ENCODE measurements at regions not wholly inside any gene's neighbourhood (a gene's known extent, or its start where the extent isn't known, plus 50 kb on each side); places are given as distances from the start of the nearest gene placed in this dataset.
"Not testable (repeated sequence)": the region's sequence is repeated elsewhere in the genome, so short reads cannot be mapped to it uniquely, and the experiment has no call there.

DNA sequence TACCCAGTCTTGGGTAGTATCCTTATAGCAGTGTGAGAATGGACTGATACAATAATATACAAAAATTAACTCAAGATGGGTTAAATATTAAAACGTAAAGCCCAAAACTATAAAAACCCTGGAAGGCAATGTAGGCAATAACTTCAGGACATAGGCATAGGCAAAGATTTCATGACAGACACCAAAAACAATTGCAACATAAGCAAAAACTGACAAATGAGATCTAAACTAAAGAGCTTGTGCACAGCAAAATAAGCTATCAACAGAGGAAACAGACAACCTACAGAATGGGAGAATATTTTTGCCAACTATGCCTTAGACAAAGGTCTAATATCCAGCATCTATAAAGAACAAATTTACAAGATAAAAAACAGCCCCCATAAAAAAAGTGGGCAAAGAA lies 204.8 kb upstream of the CCDC54 start:
- no peaks in the 10 kb centered on the region for H3K27me3 ChIP-seq (ENCODE audit: control insufficient read depth in 2 of 2, insufficient read depth in 2 of 2, low read length in 2 of 2)
- H3K36me3 ChIP-seq (ENCODE audit: control insufficient read depth in 2 of 2, insufficient read depth in 2 of 2, low read length in 2 of 2): no peaks in the 10 kb centered on the region
- no peak overlapping the region for H3K4me3 ChIP-seq (ENCODE audit: low read length in 2 of 2)
- H3K9ac ChIP-seq (ENCODE audit: low read depth in 1 of 2, low read length in 2 of 2): no peak overlapping the region
- no peaks in the 10 kb centered on the region for H3K4me1 ChIP-seq (ENCODE audit: control insufficient read depth in 2 of 2, insufficient read depth in 2 of 2, low read length in 2 of 2)
- no peaks in the 10 kb centered on the region for H3K9me3 ChIP-seq (ENCODE audit: control insufficient read depth in 2 of 2, low read length in 2 of 2)
- H3K27ac ChIP-seq (ENCODE audit: low read depth in 2 of 2, low read length in 2 of 2): no peak overlapping the region

DNA sequence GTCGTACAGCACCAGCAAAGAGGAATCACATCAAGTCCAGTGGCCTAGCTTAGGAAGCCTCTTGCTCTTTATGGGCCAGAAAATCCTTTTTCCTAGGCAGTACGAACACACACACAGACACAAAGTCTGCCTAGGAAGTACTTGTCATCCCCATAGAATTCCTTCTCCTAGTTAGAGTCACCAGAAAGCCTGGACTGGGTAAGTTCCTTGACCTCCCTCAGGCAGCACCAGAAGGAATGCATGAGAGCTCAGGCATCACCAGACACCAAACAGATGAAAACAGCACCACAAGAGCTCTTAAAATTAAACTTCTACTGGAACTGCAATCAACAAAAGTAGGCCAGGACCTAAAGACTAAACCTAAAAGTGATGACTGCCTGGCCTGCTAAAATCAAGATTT lies 192.9 kb upstream of the CCDC54 start:
- H3K27ac ChIP-seq (ENCODE audit: low read depth in 2 of 2, low read length in 2 of 2): no peak overlapping the region
- no peaks in the 10 kb centered on the region for H3K4me1 ChIP-seq (ENCODE audit: control insufficient read depth in 2 of 2, insufficient read depth in 2 of 2, low read length in 2 of 2)
- no peak overlapping the region for H3K9ac ChIP-seq (ENCODE audit: low read depth in 1 of 2, low read length in 2 of 2)
- no peaks in the 10 kb centered on the region for H3K27me3 ChIP-seq (ENCODE audit: control insufficient read depth in 2 of 2, insufficient read depth in 2 of 2, low read length in 2 of 2)
- H3K36me3 ChIP-seq (ENCODE audit: control insufficient read depth in 2 of 2, insufficient read depth in 2 of 2, low read length in 2 of 2): no peaks in the 10 kb centered on the region
- H3K4me3 ChIP-seq (ENCODE audit: low read length in 2 of 2): no peak overlapping the region
- no peaks in the 10 kb centered on the region for H3K9me3 ChIP-seq (ENCODE audit: control insufficient read depth in 2 of 2, low read length in 2 of 2)

DNA sequence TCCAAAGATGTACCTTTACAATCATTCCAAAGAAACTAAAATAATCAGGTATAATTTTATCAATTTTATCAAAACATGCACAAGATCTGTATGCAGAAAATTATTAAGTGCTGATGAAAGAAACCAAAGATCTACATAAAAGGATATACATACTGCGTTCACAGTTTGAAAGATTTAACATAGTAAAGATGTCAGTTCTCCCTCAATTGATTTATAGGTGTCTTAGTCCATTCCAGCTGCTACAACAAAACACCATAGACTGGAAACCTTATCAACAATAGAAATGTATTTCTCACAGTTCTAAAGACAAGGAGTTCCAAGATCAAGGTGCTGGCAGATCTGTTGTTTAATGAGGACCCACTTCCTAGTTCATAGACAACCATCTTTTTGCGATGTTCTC lies 189.0 kb upstream of the CCDC54 start:
- H3K9me3 ChIP-seq (ENCODE audit: control insufficient read depth in 2 of 2, low read length in 2 of 2): no peaks in the 10 kb centered on the region
- H3K4me1 ChIP-seq (ENCODE audit: control insufficient read depth in 2 of 2, insufficient read depth in 2 of 2, low read length in 2 of 2): no peaks in the 10 kb centered on the region
- no peaks in the 10 kb centered on the region for H3K27me3 ChIP-seq (ENCODE audit: control insufficient read depth in 2 of 2, insufficient read depth in 2 of 2, low read length in 2 of 2)
- H3K36me3 ChIP-seq (ENCODE audit: control insufficient read depth in 2 of 2, insufficient read depth in 2 of 2, low read length in 2 of 2): no peaks in the 10 kb centered on the region
- H3K9ac ChIP-seq (ENCODE audit: low read depth in 1 of 2, low read length in 2 of 2): no peak overlapping the region
- H3K4me3 ChIP-seq (ENCODE audit: low read length in 2 of 2): no peak overlapping the region
- no peak overlapping the region for H3K27ac ChIP-seq (ENCODE audit: low read depth in 2 of 2, low read length in 2 of 2)

DNA sequence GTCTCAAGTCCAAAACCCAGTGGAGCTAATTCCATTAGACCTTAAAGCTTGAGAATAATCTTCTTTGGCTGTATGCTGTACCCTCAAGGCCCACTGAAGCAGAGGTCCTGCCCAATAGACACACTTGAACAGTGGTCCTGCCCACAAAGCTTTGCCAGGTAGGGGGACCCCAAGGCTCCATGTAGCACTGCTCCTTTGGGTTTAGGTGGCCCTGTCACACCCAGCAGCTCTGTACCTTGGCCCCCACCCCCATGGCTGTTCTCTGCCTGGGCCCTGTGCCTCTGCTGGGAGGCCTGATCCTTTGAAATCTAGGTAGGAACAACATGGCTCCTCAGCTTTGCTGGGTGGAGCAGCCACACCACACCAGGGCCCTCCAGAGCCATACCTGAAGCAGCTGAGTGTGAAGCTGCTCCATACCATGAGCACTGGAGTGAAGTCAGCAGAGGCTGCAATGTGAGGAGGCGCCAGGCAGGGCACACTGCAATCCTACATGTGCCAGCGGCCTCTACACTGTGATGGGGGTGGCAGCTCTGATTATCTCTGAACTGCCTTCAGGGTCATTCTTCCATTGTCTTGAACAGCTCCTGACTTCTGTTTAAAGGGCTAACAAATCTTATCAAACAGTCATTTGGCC lies 188.0 kb upstream of the CCDC54 start:
- no peaks in the 10 kb centered on the region for H3K27me3 ChIP-seq (ENCODE audit: control insufficient read depth in 2 of 2, insufficient read depth in 2 of 2, low read length in 2 of 2)
- no peaks in the 10 kb centered on the region for H3K36me3 ChIP-seq (ENCODE audit: control insufficient read depth in 2 of 2, insufficient read depth in 2 of 2, low read length in 2 of 2)
- no peak overlapping the region for H3K4me3 ChIP-seq (ENCODE audit: low read length in 2 of 2)
- no peak overlapping the region for H3K27ac ChIP-seq (ENCODE audit: low read depth in 2 of 2, low read length in 2 of 2)
- H3K9ac ChIP-seq (ENCODE audit: low read depth in 1 of 2, low read length in 2 of 2): no peak overlapping the region
- H3K9me3 ChIP-seq (ENCODE audit: control insufficient read depth in 2 of 2, low read length in 2 of 2): no peaks in the 10 kb centered on the region
- no peaks in the 10 kb centered on the region for H3K4me1 ChIP-seq (ENCODE audit: control insufficient read depth in 2 of 2, insufficient read depth in 2 of 2, low read length in 2 of 2)

DNA sequence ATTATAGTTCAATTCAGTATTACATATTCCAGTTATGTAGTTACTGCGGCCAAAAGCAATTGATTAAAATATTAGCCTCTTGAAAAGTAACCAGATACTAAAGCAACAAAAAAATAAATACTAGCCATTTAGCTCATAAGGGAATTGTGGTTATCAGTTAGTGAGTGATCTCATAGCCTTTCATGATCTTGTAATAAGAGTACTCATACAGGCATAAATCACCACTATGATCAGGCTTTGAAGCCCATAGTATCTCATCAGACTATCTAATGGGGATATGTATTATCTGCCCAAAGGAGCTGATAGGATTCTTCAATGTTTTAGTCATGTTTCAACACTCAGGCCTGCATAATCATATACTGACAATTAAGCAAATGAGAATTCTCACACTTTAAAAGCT lies 184.1 kb upstream of the CCDC54 start:
- H3K36me3 ChIP-seq (ENCODE audit: control insufficient read depth in 2 of 2, insufficient read depth in 2 of 2, low read length in 2 of 2): no peaks in the 10 kb centered on the region
- H3K27me3 ChIP-seq (ENCODE audit: control insufficient read depth in 2 of 2, insufficient read depth in 2 of 2, low read length in 2 of 2): no peaks in the 10 kb centered on the region
- no peaks in the 10 kb centered on the region for H3K4me1 ChIP-seq (ENCODE audit: control insufficient read depth in 2 of 2, insufficient read depth in 2 of 2, low read length in 2 of 2)
- H3K9me3 ChIP-seq (ENCODE audit: control insufficient read depth in 2 of 2, low read length in 2 of 2): no peaks in the 10 kb centered on the region
- no peak overlapping the region for H3K4me3 ChIP-seq (ENCODE audit: low read length in 2 of 2)
- H3K9ac ChIP-seq (ENCODE audit: low read depth in 1 of 2, low read length in 2 of 2): no peak overlapping the region
- H3K27ac ChIP-seq (ENCODE audit: low read depth in 2 of 2, low read length in 2 of 2): no peak overlapping the region

DNA sequence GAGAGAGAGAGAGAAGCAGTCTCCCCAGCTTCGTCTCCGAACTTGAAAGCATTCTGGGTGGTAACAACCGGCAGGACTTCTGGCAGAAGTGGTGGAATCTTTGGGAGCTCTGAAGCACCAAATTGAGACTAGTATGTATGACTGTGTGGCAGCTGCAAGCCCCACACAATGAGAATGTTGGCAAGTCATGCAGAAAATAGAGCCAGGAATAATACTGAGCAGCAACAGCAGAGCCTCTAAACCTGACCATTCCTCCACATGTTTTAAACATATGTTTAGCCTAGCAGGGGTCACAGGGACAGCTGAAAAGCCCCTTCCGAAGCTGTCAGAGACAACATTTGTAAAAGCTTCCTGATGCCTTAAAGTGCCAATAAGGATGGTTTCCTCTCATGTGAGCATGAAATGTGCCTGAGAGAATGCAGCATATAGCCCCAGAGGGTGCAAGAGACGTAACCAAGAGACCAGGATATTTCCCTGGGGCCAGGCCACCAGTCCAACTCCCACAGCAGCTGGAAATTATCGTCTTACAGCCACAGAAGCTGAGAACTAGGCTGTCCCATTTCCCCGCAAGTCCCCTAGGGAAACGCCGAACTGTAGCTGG lies 178.6 kb upstream of the CCDC54 start:
- Histone ChIP-seq H3K9ac (ENCODE audit: low read depth in 1 of 2, low read length in 2 of 2) (no peak overlapping the region), H3K4me1 (ENCODE audit: control insufficient read depth in 2 of 2, insufficient read depth in 2 of 2, low read length in 2 of 2) (no peaks in the 10 kb centered on the region), H3K36me3 (ENCODE audit: control insufficient read depth in 2 of 2, insufficient read depth in 2 of 2, low read length in 2 of 2) (no peaks in the 10 kb centered on the region), H3K9me3 (ENCODE audit: control insufficient read depth in 2 of 2, low read length in 2 of 2) (no peaks in the 10 kb centered on the region), H3K27ac (ENCODE audit: low read depth in 2 of 2, low read length in 2 of 2) (no peak overlapping the region), H3K27me3 (ENCODE audit: control insufficient read depth in 2 of 2, insufficient read depth in 2 of 2, low read length in 2 of 2) (no peaks in the 10 kb centered on the region), H3K4me3 (ENCODE audit: low read length in 2 of 2) (no peak overlapping the region)

DNA sequence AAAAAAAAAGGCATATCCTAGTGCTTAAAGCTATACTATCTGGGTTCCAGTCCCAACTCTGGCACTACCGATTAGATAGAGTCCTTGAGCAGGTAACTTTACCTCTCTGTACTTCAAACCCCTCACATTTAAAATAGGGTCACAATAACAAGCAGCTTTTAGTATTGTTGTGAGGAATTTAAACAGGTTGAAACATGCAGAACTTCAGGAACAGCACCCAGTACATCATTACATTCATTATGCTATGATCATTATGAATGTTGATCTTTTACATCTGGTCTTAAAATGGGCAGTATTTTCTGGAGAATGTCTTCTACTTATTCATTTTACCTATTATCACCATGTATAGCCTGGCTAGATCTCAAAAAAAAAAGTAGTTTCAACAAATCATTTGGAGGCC lies 176.1 kb upstream of the CCDC54 start:
- Histone ChIP-seq H3K27ac (ENCODE audit: low read depth in 2 of 2, low read length in 2 of 2) (no peak overlapping the region), H3K9ac (ENCODE audit: low read depth in 1 of 2, low read length in 2 of 2) (no peak overlapping the region), H3K9me3 (ENCODE audit: control insufficient read depth in 2 of 2, low read length in 2 of 2) (no peaks in the 10 kb centered on the region), H3K4me1 (ENCODE audit: control insufficient read depth in 2 of 2, insufficient read depth in 2 of 2, low read length in 2 of 2) (no peaks in the 10 kb centered on the region), H3K36me3 (ENCODE audit: control insufficient read depth in 2 of 2, insufficient read depth in 2 of 2, low read length in 2 of 2) (no peaks in the 10 kb centered on the region), H3K27me3 (ENCODE audit: control insufficient read depth in 2 of 2, insufficient read depth in 2 of 2, low read length in 2 of 2) (no peaks in the 10 kb centered on the region), H3K4me3 (ENCODE audit: low read length in 2 of 2) (no peak overlapping the region)

DNA sequence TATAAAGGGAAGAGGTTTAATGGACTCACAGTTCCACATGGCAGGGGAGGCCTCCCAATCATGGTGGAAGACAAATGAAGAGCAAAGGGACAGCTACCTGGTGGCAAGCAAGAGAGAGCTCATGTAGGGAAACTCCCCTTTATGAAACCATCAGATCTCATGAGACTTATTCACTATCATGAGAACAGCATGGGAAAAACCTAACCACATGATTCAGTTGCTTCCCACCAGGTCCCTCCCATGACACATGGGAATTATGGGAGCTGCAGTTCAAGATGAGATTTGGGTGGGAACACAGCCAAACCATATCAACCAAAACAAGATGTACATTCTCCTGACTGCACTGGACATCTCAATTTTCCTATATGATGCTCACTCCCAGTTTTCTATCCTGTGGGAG lies 174.4 kb upstream of the CCDC54 start:
- H3K4me1 ChIP-seq (ENCODE audit: control insufficient read depth in 2 of 2, insufficient read depth in 2 of 2, low read length in 2 of 2); H3K27me3 ChIP-seq (ENCODE audit: control insufficient read depth in 2 of 2, insufficient read depth in 2 of 2, low read length in 2 of 2); H3K36me3 ChIP-seq (ENCODE audit: control insufficient read depth in 2 of 2, insufficient read depth in 2 of 2, low read length in 2 of 2); H3K4me3 ChIP-seq (ENCODE audit: low read length in 2 of 2); H3K9me3 ChIP-seq (ENCODE audit: control insufficient read depth in 2 of 2, low read length in 2 of 2); H3K9ac ChIP-seq (ENCODE audit: low read depth in 1 of 2, low read length in 2 of 2); H3K27ac ChIP-seq (ENCODE audit: low read depth in 2 of 2, low read length in 2 of 2): not testable (repeated sequence)

DNA sequence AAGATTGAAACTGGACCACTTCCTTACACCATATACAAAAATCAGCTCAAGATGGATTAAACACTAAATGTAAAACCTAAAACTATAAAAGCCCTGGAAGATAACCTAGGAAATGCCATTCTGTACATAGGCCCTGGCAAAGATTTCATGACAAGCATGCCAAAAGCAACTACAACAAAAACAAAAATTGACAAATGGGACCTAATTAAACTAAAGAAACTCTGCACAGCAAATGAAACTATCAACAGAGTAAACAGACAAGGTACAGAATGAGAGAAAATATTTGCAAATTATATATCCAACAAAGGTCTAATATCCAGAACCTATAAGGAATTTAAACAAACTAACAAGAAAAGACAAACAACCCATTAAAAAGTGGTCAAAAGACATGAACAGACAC lies 173.1 kb upstream of the CCDC54 start:
- Histone ChIP-seq H3K4me3 (ENCODE audit: low read length in 2 of 2) (no peak overlapping the region), H3K36me3 (ENCODE audit: control insufficient read depth in 2 of 2, insufficient read depth in 2 of 2, low read length in 2 of 2) (no peaks in the 10 kb centered on the region), H3K4me1 (ENCODE audit: control insufficient read depth in 2 of 2, insufficient read depth in 2 of 2, low read length in 2 of 2) (peaks cover 0 to under 1% of the 10 kb centered on the region in 2 donors), H3K9me3 (ENCODE audit: control insufficient read depth in 2 of 2, low read length in 2 of 2) (no peaks in the 10 kb centered on the region), H3K27ac (ENCODE audit: low read depth in 2 of 2, low read length in 2 of 2) (no peak overlapping the region), H3K27me3 (ENCODE audit: control insufficient read depth in 2 of 2, insufficient read depth in 2 of 2, low read length in 2 of 2) (no peaks in the 10 kb centered on the region), H3K9ac (ENCODE audit: low read depth in 1 of 2, low read length in 2 of 2) (no peak overlapping the region)

DNA sequence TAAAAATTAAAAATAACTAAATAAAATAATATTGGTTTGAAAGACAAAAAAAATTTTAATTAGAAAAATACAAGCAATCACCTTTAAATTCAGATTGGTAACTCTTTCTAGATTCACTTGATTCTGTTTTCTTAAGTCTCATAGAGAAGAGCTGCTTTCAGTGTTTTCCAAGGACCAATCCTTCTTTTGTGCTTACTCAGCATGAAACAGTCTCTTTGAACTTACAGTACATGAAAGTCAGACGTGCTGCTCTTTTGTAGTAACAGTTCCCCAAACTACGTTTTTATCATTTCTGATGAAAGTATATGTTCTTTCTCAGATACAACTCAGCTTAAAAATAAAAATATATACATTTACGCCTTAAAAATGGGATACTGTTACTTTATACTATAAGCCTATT lies 171.9 kb upstream of the CCDC54 start:
- H3K9ac ChIP-seq (ENCODE audit: low read depth in 1 of 2, low read length in 2 of 2): no peak overlapping the region
- no peak overlapping the region for H3K4me3 ChIP-seq (ENCODE audit: low read length in 2 of 2)
- peaks cover 0 to 3% of the 10 kb centered on the region in 2 donors for H3K4me1 ChIP-seq (ENCODE audit: control insufficient read depth in 2 of 2, insufficient read depth in 2 of 2, low read length in 2 of 2)
- no peak overlapping the region for H3K27ac ChIP-seq (ENCODE audit: low read depth in 2 of 2, low read length in 2 of 2)
- H3K27me3 ChIP-seq (ENCODE audit: control insufficient read depth in 2 of 2, insufficient read depth in 2 of 2, low read length in 2 of 2): no peaks in the 10 kb centered on the region
- no peaks in the 10 kb centered on the region for H3K36me3 ChIP-seq (ENCODE audit: control insufficient read depth in 2 of 2, insufficient read depth in 2 of 2, low read length in 2 of 2)
- H3K9me3 ChIP-seq (ENCODE audit: control insufficient read depth in 2 of 2, low read length in 2 of 2): no peaks in the 10 kb centered on the region
